Umbilical cord (tissue), 1 donor: ENCODE measurements at regions not wholly inside any gene's neighbourhood (a gene's known extent, or its start where the extent isn't known, plus 50 kb on each side); places are given as distances from the start of the nearest gene placed in this dataset.
"Not testable (repeated sequence)": the region's sequence is repeated elsewhere in the genome, so short reads cannot be mapped to it uniquely, and the experiment has no call there.

Experiments
- DNase-seq: peaks from one replicate; pipeline ENCODE4 v3.0.0-alpha.2; 2015; ENCODE audit warnings: low spot score

GRCh38 chr16:76801357-76801756 is 389.6 kb upstream of the MON1B start:
- no peak for DNase-seq

GRCh38 chr16:76816475-76816874 is 374.5 kb upstream of the MON1B start:
- no peak for DNase-seq

- DNase-seq = no peak
Measured at GRCh38 chr16:76818606-76819181, 372.3 kb upstream of the MON1B start.

- no peak for DNase-seq
Measured at GRCh38 chr16:76819226-76819916, 371.6 kb upstream of the MON1B start.

GRCh38 chr16:76824221-76824620 is 366.8 kb upstream of the MON1B start:
- DNase-seq = no peak

GRCh38 chr16:76824791-76825190 is 366.2 kb upstream of the MON1B start:
- DNase-seq = no peak

DNA sequence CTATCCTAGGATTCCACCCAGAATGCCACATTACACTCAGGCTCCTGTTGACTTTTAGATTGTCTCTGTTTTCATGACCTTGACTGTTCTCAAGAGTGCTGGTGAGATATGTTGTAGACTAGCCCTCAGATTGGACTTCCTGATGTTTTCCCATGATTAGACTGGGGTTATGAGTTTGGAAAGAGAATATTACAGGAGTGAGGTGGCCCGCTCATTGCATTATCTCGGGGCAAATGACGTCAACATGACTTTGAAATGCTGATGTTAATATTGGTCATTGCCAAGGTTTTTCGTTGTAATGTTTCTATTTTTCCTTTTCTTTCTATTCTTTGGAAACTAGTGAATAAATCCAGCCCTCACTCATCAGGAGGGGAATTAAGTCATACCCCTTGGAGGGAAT is 355.7 kb upstream of the MON1B start:
- no peak for DNase-seq

GRCh38 chr16:76835779-76836300 is 355.1 kb upstream of the MON1B start:
- DNase-seq = no peak

DNA sequence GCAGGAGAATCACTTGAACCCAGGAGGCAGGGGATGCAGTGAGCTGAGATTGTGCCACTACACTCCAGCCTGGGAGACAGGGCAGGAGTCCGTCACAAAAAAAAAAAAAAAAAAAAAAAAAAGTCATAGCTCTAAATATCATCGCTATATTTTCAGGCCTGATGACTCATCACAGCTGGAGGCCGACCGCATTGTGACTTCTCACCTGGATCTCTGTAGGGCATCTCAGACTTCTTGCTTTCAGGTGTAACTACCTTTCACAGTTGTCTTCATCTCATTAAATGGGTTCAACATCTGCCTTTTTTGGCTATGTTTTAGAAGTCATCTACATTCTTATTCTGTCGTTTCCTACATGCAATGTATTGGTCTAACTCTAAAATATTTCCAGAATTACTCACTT is 353.1 kb upstream of the MON1B start:
- DNase-seq = no peak

DNA sequence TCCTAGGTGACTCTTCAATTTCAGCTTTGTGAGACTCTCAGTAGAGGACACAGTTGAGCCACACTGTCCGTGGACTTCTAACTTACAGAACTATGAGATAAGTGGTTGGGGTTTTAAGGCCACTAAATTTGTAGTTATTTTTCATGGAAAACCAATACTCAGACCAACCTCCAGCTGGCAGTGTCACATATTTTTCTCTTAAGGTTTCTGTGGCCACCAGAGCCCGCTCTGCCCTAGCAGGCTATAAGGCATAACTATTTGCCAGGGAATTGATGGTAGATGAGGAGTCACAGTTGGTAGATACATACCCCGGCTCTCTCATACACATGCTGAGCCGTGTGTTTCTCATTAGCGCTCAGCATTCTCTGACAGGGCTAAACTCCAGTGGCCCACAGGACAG is 336.8 kb upstream of the MON1B start:
- no peak for DNase-seq

GRCh38 chr16:76856112-76856511 is 334.9 kb upstream of the MON1B start:
- no peak for DNase-seq

- no peak for DNase-seq
Measured at GRCh38 chr16:76857402-76857801, 333.6 kb upstream of the MON1B start.

DNA sequence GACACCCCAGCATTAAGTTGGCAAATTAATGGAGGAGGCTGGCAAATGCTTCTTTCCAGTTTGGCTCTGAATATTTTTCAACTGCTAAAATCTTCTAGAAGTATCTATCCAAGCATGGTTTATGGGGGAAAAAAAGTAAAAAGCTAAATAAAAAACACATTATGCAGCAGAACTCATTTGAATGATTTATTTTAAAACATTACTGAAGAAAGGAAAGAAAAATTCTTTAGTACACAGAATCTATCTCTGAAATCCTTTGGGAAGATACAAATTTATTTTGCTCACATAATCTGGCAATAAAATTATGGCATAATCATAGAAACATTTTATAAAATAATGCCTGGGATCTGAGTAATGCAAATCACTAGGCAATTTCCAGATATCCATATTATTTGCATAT is 328.1 kb upstream of the MON1B start:
- no peak for DNase-seq

- DNase-seq = no peak
Measured at GRCh38 chr16:76866994-76867393, 324.0 kb upstream of the MON1B start.

DNA sequence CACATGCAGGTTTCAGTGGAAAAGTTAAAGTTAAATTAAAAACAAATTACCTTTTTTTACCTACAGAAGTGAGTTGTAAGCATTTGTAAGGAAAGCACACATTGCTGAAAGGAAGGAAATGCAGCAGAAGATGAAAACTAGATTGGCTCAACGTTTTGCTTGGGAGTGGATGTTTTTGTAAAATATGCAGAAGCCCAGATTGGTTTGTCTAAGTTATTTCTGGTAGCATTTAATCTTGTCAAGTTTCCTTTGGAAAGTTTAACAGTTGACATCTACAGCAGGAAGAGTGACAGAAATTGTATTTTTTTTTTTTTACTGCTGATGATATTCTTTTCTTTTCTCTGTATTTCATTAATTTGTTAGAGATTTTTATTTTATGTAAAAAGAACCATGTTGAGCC is 315.1 kb upstream of the MON1B start:
- DNase-seq = no peak

DNA sequence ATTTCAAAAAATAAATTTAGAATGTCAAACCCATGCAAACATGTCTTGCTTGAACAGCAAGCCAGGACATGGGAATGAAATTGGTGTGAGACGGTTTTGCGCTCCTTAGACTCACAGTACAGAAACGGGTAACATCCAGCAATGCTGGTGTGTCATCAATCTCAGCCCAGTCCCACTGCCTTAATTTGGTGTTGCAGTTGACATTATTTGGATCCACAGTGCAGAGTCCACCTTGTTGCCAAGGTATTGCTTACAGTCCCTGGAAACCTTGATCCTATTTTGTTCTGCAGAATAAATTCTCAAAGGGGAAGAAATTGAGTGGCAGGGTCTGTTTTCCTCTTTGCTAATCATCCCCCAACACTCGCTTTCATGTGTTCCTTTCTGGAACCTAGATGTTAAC is 311.6 kb upstream of the MON1B start:
- no peak for DNase-seq

GRCh38 chr16:76880523-76880922 is 310.5 kb upstream of the MON1B start:
- not testable (repeated sequence) for DNase-seq

GRCh38 chr16:76882105-76882504 is 308.9 kb upstream of the MON1B start:
- DNase-seq = no peak

DNA sequence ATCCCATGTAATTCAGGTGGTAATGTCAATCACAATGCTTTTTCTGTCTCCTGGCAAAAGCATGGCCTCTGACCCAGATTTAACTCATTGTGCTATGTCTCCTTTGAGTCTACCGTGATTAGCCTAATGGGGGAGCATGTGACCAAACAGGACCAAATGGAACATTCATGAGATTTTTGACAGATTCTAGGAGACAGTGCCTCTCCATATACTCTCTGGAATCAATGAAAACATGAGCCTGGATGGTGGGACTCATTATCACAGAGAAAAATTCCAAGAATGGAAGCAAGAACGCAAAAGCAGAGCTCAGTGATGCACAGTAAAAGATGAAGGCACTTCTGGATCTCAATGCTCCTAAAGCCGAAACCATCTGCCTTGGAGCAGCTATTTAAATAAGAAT is 307.9 kb upstream of the MON1B start:
- no peak for DNase-seq

- DNase-seq = no peak
Measured at GRCh38 chr16:76885776-76886537, 305.0 kb upstream of the MON1B start.

DNA sequence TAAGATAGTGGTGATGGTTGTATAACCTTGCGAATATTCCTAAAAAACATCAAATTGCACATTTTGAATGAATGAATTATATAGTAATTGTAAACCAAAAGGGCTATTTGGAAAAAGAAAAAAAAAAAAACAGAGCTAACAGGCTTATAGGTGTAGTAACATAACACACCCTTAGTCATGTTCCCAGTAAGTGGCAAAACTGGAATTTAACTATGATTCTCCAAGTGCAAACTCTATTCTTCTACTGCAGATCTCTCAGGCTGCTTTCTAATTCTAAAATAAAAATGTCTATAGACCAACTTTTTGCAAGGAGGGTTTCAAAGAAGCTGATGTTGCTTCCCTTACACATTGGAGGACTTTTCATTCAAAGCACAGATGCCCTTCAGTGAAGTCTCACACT is 293.2 kb upstream of the MON1B start:
- DNase-seq = no peak

DNA sequence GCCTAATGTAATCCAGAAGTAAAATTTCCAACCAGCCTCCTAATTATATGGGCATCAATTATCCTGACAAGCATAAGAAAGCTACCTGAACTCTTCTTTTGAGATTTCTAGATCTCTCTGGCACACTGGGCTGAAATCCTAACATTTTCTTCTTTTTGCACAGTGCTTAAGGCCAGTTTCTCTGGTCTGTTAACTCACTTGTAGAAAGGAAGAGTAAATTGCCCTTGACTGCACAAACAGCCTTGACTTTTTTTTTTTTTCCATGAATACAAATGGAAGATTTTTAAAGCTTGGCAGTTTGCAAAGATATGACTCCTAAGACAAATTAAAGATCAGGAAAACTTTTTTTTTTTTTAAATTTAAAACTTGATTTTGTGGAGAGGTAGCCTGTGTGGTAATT is 291.2 kb upstream of the MON1B start:
- no peak for DNase-seq
